Inflammatory macrophage treated with lipopolysaccharide for 1 hour (primary cell): ENCODE measurements at regions not wholly inside any gene's neighbourhood (a gene's known extent, or its start where the extent isn't known, plus 50 kb on each side); places are given as distances from the start of the nearest gene placed in this dataset.

Experiments used
- DNase-seq, 2 donors: peaks; one replicate each; pipeline ENCODE4 v3.0.0-alpha.2; 2020 to 2022

- DNase-seq = no peak
Observed at GRCh38 chr1:90558126-90558525, 159.0 kb downstream of the BARHL2 start.

- no peak for DNase-seq
Observed at GRCh38 chr1:90557706-90558105, 159.4 kb downstream of the BARHL2 start.

- DNase-seq = no peak
Observed at GRCh38 chr1:90550626-90551406, 166.3 kb downstream of the BARHL2 start.

- no peak for DNase-seq
Observed at GRCh38 chr1:90544356-90544755, 172.7 kb downstream of the BARHL2 start.

- DNase-seq = no peak
Observed at GRCh38 chr1:90537606-90538362, 179.3 kb downstream of the BARHL2 start.

- DNase-seq = no peak
Observed at GRCh38 chr1:90534663-90535295, 182.3 kb downstream of the BARHL2 start.

- DNase-seq = no peak
Observed at GRCh38 chr1:90534116-90534515, 183.0 kb downstream of the BARHL2 start.

- DNase-seq = no peak
Observed at GRCh38 chr1:90526954-90527353, 190.1 kb downstream of the BARHL2 start.

GRCh38 chr1:90522432-90522831 is 194.7 kb downstream of the BARHL2 start:
- DNase-seq = no peak

- DNase-seq = no peak
Observed at GRCh38 chr1:90513956-90514355, 203.1 kb downstream of the BARHL2 start.

- no peak for DNase-seq
Observed at GRCh38 chr1:90512441-90512840, 204.7 kb downstream of the BARHL2 start.

GRCh38 chr1:90510143-90510542 is 207.0 kb downstream of the BARHL2 start:
- DNase-seq = no peak

GRCh38 chr1:90509225-90510048 is 207.7 kb downstream of the BARHL2 start:
- DNase-seq = no peak

- no peak for DNase-seq
Observed at GRCh38 chr1:90508376-90509167, 208.5 kb downstream of the BARHL2 start.

- no peak for DNase-seq
Observed at GRCh38 chr1:90507173-90507572, 209.9 kb downstream of the BARHL2 start.

- no peak for DNase-seq
Observed at GRCh38 chr1:90505806-90506205, 211.3 kb downstream of the BARHL2 start.

GRCh38 chr1:90504509-90504908 is 212.6 kb downstream of the BARHL2 start:
- DNase-seq = no peak

GRCh38 chr1:90502696-90503095 is 214.4 kb downstream of the BARHL2 start:
- no peak for DNase-seq

GRCh38 chr1:90502194-90502593 is 214.9 kb downstream of the BARHL2 start:
- no peak for DNase-seq

- DNase-seq = no peak
Observed at GRCh38 chr1:90501281-90501680, 215.8 kb downstream of the BARHL2 start.

GRCh38 chr1:90494748-90495282 is 222.3 kb downstream of the BARHL2 start:
- no peak for DNase-seq

GRCh38 chr1:90488451-90488850 is 228.7 kb downstream of the BARHL2 start:
- no peak for DNase-seq
